ENCODE measurements at regions not wholly inside any gene's neighbourhood (a gene's known extent, or its start where the extent isn't known, plus 50 kb on each side); places are given as distances from the start of the nearest gene placed in this dataset.

GRCh38 chr5:173808079-173808808, 79.9 kb upstream of the CPEB4 start:
- DNase-seq, result no peak

- DNase-seq, result no peak
These were observed 79.1 kb upstream of the CPEB4 start for GRCh38 chr5:173809014-173809413.

- DNase-seq, result no peak
These were observed 75.2 kb upstream of the CPEB4 start for GRCh38 chr5:173812811-173813550.

- DNase-seq, result no peak
These were observed 74.1 kb upstream of the CPEB4 start for GRCh38 chr5:173814053-173814452.

- DNase-seq, result no peak
These were observed 72.6 kb upstream of the CPEB4 start for GRCh38 chr5:173815571-173815970.

- no peak for DNase-seq
These were observed 71.4 kb upstream of the CPEB4 start for GRCh38 chr5:173816728-173817127.

GRCh38 chr5:173817561-173817960, 70.6 kb upstream of the CPEB4 start:
- DNase-seq, result no peak

- no peak for DNase-seq
These were observed 68.6 kb upstream of the CPEB4 start for GRCh38 chr5:173819521-173819920.

GRCh38 chr5:173823274-173823644, 64.9 kb upstream of the CPEB4 start:
- DNase-seq, result no peak

GRCh38 chr5:173823721-173824567, 64.2 kb upstream of the CPEB4 start:
- no peak for DNase-seq

- DNase-seq, result no peak
These were observed 62.8 kb upstream of the CPEB4 start for GRCh38 chr5:173825215-173825865.

- DNase-seq, result no peak
These were observed 62.1 kb upstream of the CPEB4 start for GRCh38 chr5:173826086-173826427.

- no peak for DNase-seq
These were observed 61.5 kb upstream of the CPEB4 start for GRCh38 chr5:173826428-173827350.

- DNase-seq, result no peak
These were observed 59.2 kb upstream of the CPEB4 start for GRCh38 chr5:173828952-173829351.

- DNase-seq, result no peak
These were observed 58.3 kb upstream of the CPEB4 start for GRCh38 chr5:173829826-173830225.

- DNase-seq, result no peak
These were observed 57.7 kb upstream of the CPEB4 start for GRCh38 chr5:173830421-173830820.

GRCh38 chr5:173831196-173831914, 56.8 kb upstream of the CPEB4 start:
- DNase-seq, result no peak

- DNase-seq, result no peak
These were observed 55.8 kb upstream of the CPEB4 start for GRCh38 chr5:173832386-173832785.

- peak; percentile 39 for DNase-seq
These were observed 54.8 kb upstream of the CPEB4 start for GRCh38 chr5:173833196-173833985.

GRCh38 chr5:173834071-173834771, 53.9 kb upstream of the CPEB4 start:
- no peak for DNase-seq

All from femur (tissue), 1 donor.